Kidney epithelial cell (primary cell): ENCODE measurements at regions not wholly inside any gene's neighbourhood (a gene's known extent, or its start where the extent isn't known, plus 50 kb on each side); places are given as distances from the start of the nearest gene placed in this dataset.

Source experiments
- DNase-seq: peaks from one replicate; pipeline ENCODE4 v3.0.0-alpha.2; 2010; ENCODE audit warnings: low read depth
- H3K27me3 ChIP-seq: 2 replicates; pipeline ENCODE4 v1.6.0; 2011; ENCODE audit warnings: low read length; ENCODE audit not compliant: control insufficient read depth, insufficient read depth
- H3K36me3 ChIP-seq: 2 replicates; pipeline ENCODE4 v1.5.1; 2011; ENCODE audit warnings: low read length; ENCODE audit not compliant: control insufficient read depth, insufficient read depth
- H3K4me3 ChIP-seq: 2 replicates; pipeline ENCODE4 v1.5.1; 2011; ENCODE audit warnings: low read depth, mild to moderate bottlenecking, control low read depth, low read length
- CTCF ChIP-seq: IDR thresholded peaks from 2 replicates; pipeline ENCODE4 v1.5.1; 2011; ENCODE audit warnings: mild to moderate bottlenecking, moderate library complexity, low read length, control low read depth, inconsistent platforms; ENCODE audit not compliant: insufficient read depth, poor library complexity, severe bottlenecking

GRCh38 chr5:161152415-161152940, 300.5 kb upstream of the ATP10B start:
- no peak for DNase-seq
- H3K27me3 ChIP-seq: no peaks in the 10 kb centered on the region
- no peak overlapping the region for H3K4me3 ChIP-seq
- TF ChIP-seq CTCF: no peak
- no peaks in the 10 kb centered on the region for H3K36me3 ChIP-seq

GRCh38 chr5:161150441-161150988, 298.5 kb upstream of the ATP10B start:
- Histone ChIP-seq H3K4me3 (no peak overlapping the region), H3K27me3 (no peaks in the 10 kb centered on the region), H3K36me3 (no peaks in the 10 kb centered on the region)
- no peak for TF ChIP-seq CTCF
- DNase-seq: no peak

- no peak overlapping the region for H3K4me3 ChIP-seq
- no peaks in the 10 kb centered on the region for H3K36me3 ChIP-seq
- no peak for DNase-seq
- H3K27me3 ChIP-seq: no peaks in the 10 kb centered on the region
- no peak for TF ChIP-seq CTCF
Measured at GRCh38 chr5:161149078-161149477, 297.1 kb upstream of the ATP10B start.

- Histone ChIP-seq H3K4me3 (no peak overlapping the region), H3K27me3 (no peaks in the 10 kb centered on the region), H3K36me3 (no peaks in the 10 kb centered on the region)
- DNase-seq: no peak
- TF ChIP-seq CTCF: no peak
Measured at GRCh38 chr5:161138751-161139455, 286.9 kb upstream of the ATP10B start.

GRCh38 chr5:161134956-161135355, 282.9 kb upstream of the ATP10B start:
- no peaks in the 10 kb centered on the region for H3K36me3 ChIP-seq
- DNase-seq: no peak
- no peak overlapping the region for H3K4me3 ChIP-seq
- no peaks in the 10 kb centered on the region for H3K27me3 ChIP-seq
- TF ChIP-seq CTCF: no peak
